ENCODE measurements at regions not wholly inside any gene's neighbourhood (a gene's known extent, or its start where the extent isn't known, plus 50 kb on each side); places are given as distances from the start of the nearest gene placed in this dataset.

DNA sequence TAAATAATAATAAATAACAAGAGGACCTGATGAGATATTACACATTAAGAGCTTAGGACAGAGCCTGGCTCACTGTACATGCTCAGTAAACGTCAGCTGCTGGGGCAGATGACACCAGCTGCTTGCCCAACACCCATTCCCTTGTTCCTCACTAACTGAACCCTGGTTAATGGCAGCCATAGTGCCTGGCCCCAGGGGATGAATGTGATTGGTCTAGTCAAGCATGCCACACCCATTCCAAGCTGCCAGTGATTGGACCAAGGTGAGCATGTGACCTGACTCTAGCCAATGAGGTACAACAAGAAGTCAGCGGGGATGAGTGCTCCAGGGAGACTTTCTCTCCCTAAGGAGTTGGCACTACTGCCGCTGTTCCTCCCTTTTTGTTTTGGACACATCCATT, 85.1 kb upstream of the PTPN1 start:
- DNase-seq (ENCODE audit: low read depth, low spot score): no peak

DNA sequence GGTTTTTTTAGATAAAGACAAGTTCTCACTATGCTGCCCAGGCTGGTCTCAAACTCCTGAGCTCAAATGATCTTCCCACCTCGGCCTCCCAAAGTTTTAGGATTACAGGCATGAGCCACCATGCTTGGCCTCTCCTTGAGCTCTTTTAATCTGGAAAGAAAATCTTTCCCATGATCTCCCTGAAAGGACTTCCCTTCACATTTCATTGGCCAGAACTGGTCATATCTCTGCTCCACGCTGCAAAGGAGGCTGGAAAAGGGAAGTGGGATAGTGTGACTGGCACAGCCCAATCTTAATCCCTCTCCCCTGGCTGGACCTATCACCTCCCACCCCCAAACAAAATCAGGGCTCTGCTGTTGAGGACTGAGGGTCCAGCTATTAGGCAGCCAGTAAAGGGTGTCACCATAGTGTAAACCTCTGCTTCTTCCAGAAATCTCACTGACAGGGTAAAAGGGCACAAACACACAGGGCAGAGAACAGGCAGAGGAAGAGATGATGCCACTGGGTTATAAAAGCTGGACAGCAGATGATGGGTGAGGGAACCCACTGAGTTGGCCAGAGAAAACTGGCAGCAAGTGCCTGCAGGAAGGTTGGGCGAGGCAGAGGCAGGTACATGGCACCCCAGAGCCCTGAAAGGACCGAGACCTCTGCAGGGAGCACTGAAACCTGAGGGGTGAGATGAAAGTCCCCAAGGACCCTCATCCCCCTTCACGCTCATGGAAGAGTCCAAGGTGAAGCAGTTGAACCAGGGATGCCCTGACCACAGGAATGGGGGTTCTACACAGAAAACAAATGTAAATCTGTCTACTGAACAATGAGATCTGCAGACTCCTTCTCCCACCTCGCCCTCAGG, 83.1 kb upstream of the PTPN1 start:
- no peak for DNase-seq (ENCODE audit: low read depth, low spot score)

DNA sequence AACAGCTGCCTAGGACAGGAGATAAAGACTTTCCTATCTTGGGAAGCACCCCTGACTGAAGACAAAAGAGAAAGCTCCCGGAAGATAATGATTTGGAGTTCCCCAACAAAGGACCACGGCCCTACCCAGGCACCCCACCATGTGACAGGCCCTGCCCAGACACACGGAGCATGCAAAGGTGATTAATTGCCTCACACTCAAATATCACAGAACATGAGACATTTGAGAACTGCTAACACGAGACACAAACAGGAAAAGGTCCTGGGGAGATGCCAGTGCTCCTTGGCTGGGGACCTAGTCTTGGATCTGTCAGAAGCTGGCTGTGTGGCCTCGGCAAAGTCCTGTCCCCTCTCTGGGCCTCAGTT, 82.5 kb upstream of the PTPN1 start:
- DNase-seq (ENCODE audit: low read depth, low spot score): no peak

DNA sequence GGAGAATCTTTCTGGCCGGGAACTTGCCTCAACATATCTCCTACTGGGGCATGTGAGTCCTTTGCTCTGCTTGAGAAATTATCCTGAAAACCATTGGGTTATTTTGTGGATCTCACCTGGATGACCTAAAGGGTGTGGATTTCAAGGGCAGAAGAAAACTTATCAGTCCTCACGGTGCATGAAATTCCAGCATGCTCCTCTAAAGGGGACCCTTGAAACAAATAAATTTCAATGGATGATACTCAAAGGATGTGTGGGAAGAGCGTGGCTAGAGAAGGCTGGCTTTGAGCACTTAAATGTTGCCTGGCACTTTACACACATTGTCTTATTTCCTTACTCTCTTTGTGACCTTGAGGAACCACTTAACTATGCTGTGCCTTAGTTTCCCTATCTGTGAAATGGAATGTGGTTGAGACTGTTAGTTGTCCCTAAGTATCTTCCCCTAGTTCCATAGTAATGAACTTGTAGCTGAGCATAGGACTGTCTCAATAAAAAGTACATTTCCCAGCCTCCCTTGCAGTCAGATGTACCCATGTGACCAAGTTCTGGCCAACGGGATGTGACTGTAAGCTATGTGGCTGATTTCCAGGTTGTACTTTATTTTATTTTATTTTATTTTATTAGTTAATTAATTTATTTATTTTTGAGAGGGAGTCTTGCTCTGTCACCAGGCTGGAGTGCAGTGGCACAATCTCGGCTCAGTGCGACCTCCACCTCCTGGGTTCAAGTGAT, 81.9 kb upstream of the PTPN1 start:
- DNase-seq (ENCODE audit: low read depth, low spot score): no peak

DNA sequence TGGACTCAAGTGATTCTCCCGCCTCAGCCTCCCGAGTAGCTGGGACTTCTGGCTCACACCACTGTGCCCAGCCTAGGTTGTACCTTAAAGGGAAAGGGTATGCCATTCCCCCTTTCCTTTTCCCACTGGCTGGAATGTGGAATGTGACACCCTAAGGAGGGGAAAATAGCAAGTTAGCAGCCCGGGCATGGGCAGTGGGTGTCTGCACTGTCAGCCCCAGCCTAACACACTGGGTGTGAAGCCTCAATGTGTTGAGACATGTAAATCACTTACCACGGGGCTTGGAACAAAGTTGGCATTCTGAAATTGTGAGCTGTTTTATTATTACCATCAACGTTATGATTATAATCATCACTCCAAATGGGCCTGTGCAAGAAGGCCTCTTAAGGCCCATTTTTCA, 80.8 kb upstream of the PTPN1 start:
- no peak for DNase-seq (ENCODE audit: low read depth, low spot score)

DNA sequence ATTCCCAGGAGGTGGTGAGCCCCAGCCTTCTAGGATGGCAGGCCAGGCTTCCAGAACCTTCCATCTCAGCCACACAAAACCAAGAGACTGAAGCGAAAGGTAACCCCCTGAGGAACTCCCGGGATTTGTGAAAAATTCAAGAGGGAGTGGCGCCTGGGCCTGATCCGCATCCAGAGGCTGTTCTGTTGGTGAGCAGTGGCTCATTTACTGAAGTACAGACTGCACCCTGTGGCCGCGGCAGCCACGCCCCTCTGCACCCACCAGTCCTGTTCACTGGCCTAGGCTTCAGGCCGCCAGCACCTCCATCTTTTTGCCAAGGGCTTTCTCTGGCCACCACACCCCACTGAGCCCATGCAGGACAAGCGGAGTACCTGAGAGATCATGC, 79.1 kb upstream of the PTPN1 start:
- no peak for DNase-seq (ENCODE audit: low read depth, low spot score)

DNA sequence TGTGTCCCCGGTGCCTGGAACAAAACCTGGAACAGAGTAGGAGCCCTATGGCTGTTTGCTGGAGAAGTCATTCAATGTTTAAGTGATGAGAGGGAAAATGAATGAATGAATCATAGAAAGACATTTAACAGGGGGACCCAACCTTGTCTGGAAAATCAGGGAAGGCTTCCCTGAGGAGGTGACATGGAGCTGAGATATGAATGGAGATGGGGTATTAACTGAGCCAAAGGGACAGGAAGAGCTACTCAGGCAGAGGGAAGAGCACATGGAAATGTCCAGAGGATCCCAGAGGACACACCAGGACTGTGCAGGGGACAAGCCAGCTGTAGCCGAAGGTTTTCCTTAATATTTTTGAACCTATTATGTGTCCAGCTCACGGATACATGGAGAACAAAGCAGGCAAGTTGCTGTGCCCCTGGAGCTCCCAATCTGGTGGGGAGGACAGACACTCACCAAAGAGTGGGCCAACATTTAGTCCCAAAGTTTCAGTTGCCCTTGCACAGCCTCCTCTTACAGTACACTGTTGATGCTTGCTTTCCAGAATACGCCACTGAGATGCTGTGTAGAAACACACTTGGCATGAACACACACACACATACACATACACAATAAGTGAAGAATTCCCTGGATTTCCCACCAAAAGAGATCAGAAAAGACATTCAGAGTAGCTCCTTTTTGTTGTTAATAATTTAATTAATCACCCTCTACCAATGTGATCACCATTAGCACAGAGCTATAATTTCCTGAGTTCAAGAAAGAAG, 77.0 kb upstream of the PTPN1 start:
- no peak for DNase-seq (ENCODE audit: low read depth, low spot score)

DNA sequence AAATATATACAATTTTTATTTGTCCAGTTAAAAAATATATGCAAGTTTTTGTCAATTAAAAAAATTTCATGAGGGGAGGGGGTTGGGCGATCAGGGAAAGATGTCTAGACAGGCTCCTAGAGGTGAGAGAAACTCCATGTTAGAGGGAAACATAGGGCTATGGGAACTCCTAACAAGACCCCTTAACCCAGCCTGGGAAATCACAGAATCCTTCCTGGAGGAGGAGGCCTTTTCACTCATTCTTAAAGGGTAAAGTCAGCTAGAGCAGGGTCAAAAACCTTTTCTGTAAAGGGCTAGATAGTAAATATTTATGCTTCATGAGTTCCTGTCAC, 75.9 kb upstream of the PTPN1 start:
- DNase-seq (ENCODE audit: low read depth, low spot score): no peak

DNA sequence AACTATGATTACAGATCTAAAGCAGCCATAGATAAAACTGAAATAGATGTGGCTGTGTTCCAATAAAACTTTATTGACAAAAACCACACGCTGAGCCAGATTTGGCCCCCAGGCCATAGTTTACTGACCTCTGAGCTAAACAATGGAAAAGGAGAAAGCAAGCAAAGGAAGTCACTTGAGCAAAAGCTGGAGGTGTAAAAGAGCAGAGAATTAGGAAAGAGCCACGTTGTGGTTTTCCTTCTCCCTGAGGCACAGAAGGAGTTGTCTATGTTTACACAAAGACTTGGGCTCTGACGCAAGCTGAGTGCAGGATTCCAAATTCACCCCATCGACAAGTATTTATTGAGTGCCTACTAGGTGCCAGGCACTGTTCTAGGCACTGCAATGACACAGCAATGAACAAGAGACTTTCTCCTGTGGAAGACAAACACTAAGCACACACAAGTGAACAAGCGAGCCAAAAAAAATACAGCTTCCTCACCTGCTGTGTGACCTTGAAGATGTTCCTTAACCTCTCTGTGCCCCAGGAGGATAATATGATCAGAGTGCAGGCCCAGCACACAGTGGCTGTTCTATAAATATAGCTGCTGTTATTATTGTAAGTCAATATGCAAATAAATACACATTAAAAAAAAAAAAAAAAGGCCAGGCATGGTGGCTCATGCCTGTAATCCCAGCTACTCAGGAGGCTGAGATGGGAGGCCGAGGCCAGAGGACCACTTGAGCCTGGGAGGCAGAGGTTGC, 75.4 kb upstream of the PTPN1 start:
- DNase-seq (ENCODE audit: low read depth, low spot score): no peak

DNA sequence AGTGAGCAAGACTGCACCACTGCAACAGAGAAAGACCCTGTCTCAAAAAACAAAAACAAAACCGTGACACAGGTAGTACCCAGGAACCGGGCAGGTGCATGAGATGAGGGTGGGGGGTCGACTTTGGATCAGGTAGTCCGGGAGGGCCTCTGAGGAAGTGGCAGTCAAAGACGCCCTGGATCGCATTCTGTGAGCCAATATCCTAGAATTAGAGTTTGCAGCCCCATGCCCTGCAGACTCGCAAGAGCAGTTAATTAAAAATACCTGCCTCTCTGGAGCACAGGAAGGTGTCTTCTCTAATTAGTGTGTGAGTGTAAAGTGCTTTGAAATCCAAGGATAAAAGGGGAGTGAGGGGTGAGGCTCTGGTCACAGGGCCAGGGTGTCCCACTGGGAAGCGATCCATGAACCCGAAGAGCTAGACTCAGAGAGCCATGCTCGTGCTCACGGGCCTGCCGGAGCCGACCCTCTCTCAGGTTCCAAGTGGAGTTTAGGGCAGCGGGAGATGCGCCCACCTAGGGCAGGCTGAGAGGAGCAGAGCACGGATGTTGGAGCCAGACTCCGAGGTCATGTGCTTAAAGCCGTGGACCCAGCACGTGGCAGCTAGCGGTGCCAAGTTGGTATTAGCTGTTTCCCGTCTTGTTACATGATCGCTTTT, 74.7 kb upstream of the PTPN1 start:
- DNase-seq (ENCODE audit: low read depth, low spot score): no peak

DNA sequence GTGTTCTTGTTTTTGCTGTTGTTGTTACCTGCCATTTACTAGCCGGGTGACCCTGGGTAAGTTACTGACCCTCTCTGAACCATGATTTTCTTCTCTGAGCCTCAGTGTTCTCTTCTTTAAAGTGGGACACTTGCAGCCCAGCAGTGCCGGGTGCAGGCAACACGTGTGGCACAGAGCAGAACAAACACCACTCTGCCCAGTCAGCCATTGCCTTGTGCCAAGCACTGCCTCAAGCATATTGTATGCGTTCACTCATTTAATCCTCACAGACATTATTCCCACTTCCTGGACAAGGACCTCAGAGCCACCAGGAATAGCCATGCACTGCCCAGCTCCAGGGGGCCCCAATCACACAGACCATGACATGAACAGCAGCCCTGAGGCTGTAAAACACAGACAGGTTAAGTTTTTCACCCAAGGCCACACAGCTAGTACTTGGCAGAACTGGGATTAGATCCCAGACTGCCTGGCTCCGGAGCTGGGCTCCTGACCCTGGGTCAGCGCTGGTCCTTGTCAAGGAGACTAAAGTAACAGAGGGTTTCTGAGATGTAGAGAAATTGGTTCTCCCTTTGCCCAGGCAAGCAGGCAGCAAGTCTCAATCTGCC, 74.0 kb upstream of the PTPN1 start:
- no peak for DNase-seq (ENCODE audit: low read depth, low spot score)

DNA sequence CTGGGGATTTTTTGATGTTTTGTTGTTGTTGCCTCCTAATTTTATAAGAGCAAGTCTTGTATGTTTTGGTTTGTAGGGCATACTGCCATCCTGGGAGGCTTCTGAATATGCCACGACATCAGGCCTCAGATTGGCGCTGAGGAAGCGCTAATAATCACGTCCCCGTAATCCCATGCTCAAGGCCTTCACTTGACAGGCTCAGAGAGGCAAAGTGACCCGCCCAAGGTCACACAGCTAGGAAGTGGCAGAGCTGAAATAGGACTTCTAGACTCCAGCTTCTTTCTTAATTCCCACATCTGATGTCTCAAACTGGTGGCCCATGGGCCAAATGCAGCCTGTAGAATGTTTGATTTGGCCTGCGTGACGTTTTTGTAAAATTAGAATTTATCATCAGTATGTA, 73.5 kb upstream of the PTPN1 start:
- DNase-seq (ENCODE audit: low read depth, low spot score): no peak

DNA sequence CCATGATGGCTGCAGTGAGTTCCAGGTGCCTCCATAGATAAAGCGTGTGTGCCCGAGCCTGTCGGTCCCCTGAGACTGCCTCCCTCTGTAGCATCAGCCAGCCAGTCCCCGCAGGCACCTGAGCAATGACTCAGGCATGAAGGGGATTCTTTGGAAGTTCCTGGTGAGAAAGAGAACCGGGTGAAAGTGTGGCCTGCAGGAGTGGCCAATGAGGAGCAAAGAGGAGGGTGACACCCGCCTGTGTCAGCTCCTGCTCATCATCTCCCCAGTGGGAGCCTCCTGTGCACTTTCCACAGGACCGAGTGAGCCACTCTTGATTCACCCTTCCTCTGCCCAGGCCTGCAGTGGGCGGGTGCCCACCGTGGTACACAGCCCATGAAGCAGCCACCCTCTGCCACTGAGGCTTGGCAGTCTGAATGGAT, 71.2 kb upstream of the PTPN1 start:
- DNase-seq (ENCODE audit: low read depth, low spot score): peak; percentile 64

DNA sequence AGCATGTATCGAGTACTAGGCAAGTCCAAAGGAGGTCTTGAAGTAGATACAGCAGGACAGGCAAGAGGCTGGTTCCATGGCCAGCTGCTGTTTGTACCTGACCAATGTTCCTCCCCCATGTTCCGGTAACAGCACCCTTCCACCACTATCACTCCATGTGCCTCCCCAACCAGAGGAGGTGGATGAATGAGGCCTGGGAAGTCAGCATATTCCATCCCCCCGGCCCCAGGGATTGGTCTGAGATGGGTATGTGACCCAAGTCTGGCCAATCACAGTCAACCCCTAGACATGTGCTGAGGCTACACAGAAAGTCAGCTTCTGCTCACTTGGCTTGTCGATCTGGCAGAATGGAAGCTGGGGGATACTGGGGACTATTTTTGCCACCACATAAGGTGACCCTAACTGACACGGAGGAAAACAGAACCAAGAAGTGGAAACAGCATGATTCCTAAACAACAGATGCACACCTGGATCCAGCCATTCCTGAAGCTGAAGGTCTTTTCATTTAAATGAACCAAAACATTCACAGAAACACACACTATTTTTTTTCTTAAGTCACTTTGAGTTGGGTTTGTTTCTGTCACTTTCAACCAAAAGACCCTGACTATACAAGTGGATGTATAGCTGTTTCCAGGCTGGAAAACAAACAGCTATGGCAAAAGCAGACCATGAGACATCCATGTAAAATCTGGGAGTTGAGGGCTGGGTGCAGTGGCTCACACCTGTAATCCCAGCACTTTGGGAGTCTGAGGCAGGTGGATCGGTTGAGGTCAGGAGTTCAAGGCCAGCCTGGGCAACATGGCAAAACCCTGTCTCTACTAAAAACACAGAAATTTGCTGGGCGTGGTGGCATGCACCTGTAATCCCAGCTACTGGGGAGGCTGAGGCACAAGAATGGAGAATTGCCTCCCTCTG, 70.4 kb upstream of the PTPN1 start:
- no peak for DNase-seq (ENCODE audit: low read depth, low spot score)

DNA sequence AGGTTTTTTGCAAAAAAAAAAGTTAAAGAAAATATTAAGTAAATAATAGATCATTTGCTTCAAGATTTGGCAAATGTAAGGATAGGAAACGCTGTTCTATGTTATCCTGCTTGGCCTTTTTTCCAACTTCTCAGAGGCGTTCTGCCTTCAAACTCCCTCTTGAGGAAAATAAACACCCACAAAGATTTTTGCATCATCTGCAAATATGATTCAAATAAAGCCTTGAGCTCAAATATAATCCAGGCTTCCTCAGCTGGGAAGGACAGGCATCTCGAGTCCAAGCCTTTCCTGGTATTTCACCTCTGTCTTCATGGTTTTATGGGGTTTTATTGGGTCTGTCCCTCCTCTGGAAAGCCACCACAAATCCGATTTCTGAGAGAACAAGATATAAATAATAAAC, 67.7 kb upstream of the PTPN1 start:
- DNase-seq (ENCODE audit: low read depth, low spot score): no peak

DNA sequence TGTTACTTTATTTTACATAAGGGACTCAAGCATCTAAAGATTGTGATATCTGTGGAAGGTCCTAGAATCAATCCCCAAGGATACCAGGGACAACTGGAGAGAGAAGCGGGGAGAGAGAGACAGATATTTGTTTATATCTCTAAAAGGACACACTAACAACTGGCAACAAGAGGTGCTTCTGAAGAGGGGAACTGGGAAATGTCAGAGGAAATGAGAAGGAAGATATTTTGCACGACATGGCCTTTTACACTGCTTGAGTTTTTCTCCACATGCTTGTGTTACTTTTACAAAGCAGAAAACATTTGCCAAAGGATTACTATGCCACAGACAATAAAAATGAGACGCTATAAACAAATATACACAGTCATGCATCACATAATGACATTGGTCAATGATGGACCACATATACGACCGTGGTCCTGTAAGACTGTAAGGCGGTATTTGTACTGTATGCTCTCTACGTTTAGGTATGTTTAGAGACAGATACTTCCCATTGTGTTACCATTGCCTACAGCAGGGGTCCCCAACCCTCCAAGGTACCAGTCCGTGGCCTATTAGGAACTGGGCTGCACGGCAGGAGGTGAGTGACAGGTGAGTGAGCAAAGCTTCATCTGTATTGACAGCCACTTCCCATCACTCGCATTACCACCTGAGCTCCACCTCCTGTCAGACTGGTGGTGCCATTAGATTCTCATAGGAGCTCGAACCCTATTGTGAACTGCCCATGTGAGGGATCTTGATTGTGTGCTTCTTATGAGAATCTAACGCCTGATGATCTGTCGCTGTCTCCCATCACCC, 64.6 kb upstream of the PTPN1 start:
- no peak for DNase-seq (ENCODE audit: low read depth, low spot score)

DNA sequence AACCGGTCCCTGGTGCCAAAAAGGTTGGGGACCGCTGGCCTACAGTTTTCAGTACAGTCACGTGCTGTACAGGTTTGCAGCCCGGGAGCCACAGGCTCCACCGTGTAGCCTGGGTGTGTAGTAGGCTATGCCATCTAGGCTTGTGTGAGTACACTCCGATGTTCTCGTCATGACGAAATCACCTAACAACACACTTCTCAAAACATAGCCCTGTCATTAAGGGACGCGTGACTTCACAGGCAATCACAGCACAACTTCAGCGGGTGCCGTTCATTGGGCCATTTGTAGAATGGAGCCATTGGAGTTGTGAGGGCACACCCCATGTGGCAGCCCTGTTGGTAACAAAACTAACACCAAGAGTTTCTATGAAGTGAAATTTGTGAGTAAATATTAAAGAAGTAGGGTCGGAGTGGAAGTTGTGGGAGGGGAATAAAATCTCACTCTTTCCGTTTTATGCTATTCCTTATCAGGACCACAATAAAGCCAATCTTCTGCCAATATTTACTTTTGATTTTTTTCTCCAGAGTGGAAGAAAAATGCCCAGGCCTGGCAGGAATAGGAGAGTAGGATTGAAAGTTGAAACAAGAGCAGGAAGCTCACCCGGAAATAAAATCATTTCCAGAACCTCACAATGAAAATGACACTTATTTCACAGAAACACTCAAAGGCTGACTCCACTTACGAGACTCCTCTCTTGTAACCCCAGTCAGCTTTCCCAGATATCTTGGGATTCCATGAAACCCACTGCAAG, 63.7 kb upstream of the PTPN1 start:
- no peak for DNase-seq (ENCODE audit: low read depth, low spot score)

DNA sequence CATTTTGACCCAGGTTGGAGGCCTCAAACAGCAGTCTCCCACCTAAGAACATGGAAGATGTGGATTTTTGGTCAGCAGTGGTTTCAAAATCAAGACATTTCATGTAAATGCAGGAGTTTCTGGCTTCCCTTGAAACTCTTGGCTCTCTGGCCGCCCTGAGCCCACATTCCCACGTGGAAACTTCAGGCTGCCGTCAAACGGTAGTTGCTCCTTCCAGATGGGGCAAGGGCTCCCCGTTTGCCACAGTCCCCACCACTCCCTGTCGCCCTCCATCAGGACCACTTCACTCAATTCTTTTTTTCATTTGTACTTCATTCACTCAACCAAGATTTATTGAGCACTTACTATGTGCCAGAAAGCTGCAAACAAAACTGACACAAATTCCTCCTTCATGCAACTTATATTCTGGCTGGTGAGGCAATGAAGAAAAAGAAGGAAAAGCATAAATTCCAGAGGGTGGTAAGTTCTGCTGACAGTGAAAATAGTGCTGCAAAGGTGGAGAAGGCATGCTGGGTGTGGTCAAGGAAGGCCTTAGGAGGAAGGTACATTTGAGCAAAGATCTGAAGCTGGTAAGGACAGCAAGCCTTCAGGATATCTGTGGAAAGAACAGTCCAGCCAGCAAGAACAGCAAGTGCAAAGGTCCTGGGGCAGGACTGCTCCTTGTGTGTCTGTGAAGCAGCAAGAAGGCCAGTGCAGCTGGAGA, 62.9 kb upstream of the PTPN1 start:
- no peak for DNase-seq (ENCODE audit: low read depth, low spot score)

Measured in astrocyte of the hippocampus (primary cell).